Astrocyte (in vitro differentiated cells and primary cell): ENCODE measurements at regions not wholly inside any gene's neighbourhood (a gene's known extent, or its start where the extent isn't known, plus 50 kb on each side); places are given as distances from the start of the nearest gene placed in this dataset.

Source experiments
- DNase-seq: peaks from one replicate; pipeline ENCODE4 v3.0.0-alpha.2; 2010; ENCODE audit warnings: low read depth
- FAIRE-seq: peaks from 2 replicates; lab custom pipeline; 2011; peaks lifted over from hg19 to GRCh38; lab: Jason Lieb, UNC
- H2AFZ ChIP-seq: 2 replicates; pipeline ENCODE4 v1.6.0; 2012; ENCODE audit warnings: low read depth, low read length, inconsistent platforms
- H3K27ac ChIP-seq: 2 replicates; pipeline ENCODE4 v1.5.1; 2011; ENCODE audit warnings: low read depth, low read length, inconsistent platforms
- H3K27me3 ChIP-seq: 2 replicates; pipeline ENCODE4 v1.6.0; 2011; ENCODE audit warnings: low read length, inconsistent platforms; ENCODE audit not compliant: insufficient read depth
- H3K36me3 ChIP-seq: 2 replicates; pipeline ENCODE4 v1.5.1; 2011; ENCODE audit warnings: low read length, inconsistent platforms; ENCODE audit not compliant: insufficient read depth
- H3K4me1 ChIP-seq: 2 replicates; pipeline ENCODE4 v1.5.1; 2011; ENCODE audit warnings: low read length, inconsistent platforms; ENCODE audit not compliant: insufficient read depth
- H3K4me2 ChIP-seq: 2 replicates; pipeline ENCODE4 v1.6.0; 2012; ENCODE audit warnings: low read length, inconsistent platforms
- H3K4me3 ChIP-seq: 2 replicates; pipeline ENCODE4 v1.5.1; 2011; ENCODE audit warnings: low read depth, mild to moderate bottlenecking, low read length, inconsistent platforms; ENCODE audit not compliant: insufficient read depth
- H3K79me2 ChIP-seq: 2 replicates; pipeline ENCODE4 v1.6.0; 2012; ENCODE audit warnings: mild to moderate bottlenecking, low read length, inconsistent platforms; ENCODE audit not compliant: insufficient read depth
- H3K9ac ChIP-seq: 2 replicates; pipeline ENCODE4 v1.6.0; 2012; ENCODE audit warnings: mild to moderate bottlenecking, low read length, inconsistent platforms
- H3K9me3 ChIP-seq: 2 replicates; pipeline ENCODE4 v1.5.1; 2012; ENCODE audit warnings: low read depth, mild to moderate bottlenecking, low read length, inconsistent platforms; ENCODE audit not compliant: insufficient read depth
- H4K20me1 ChIP-seq: 2 replicates; pipeline ENCODE4 v1.6.0; 2012; ENCODE audit warnings: low read length, inconsistent platforms; ENCODE audit not compliant: insufficient read depth
- H3K27ac Mint-ChIP-seq: one replicate; pipeline ENCODE4 v1.8.0; 2021; ENCODE audit warnings: mild to moderate bottlenecking, mixed read lengths; ENCODE audit not compliant: unreplicated experiment
- H3K27me3 Mint-ChIP-seq: one replicate; pipeline ENCODE4 v1.8.0; 2021; ENCODE audit warnings: low read depth, mixed read lengths; ENCODE audit not compliant: unreplicated experiment
- H3K36me3 Mint-ChIP-seq: one replicate; pipeline ENCODE4 v1.8.0; 2021; ENCODE audit warnings: low read depth, mixed read lengths; ENCODE audit not compliant: unreplicated experiment
- H3K4me1 Mint-ChIP-seq: one replicate; pipeline ENCODE4 v1.8.0; 2021; ENCODE audit warnings: low read depth, mixed read lengths; ENCODE audit not compliant: unreplicated experiment
- H3K4me3 Mint-ChIP-seq: one replicate; pipeline ENCODE4 v1.8.0; 2021; ENCODE audit warnings: mild to moderate bottlenecking, moderate library complexity, mixed read lengths; ENCODE audit not compliant: unreplicated experiment
- H3K9me3 Mint-ChIP-seq: one replicate; pipeline ENCODE4 v1.8.0; 2021; ENCODE audit warnings: mild to moderate bottlenecking, mixed read lengths; ENCODE audit not compliant: unreplicated experiment
- EZH2 ChIP-seq: IDR thresholded peaks from 2 replicates; pipeline ENCODE4 v1.6.1; 2012; ENCODE audit warnings: mild to moderate bottlenecking, low read length, inconsistent platforms; ENCODE audit not compliant: insufficient read depth
- TF ChIP-seq, protein P1 (sequence below): IDR thresholded peaks from 2 replicates; pipeline ENCODE4 v1.5.1; 2011; ENCODE audit warnings: low read depth, mild to moderate bottlenecking, inconsistent platforms, low read length, moderate library complexity; ENCODE audit not compliant: insufficient read depth

GRCh38 chr17:77872714-77873499 is 85.6 kb upstream of the TNRC6C start:
- no peak overlapping the region for H3K4me3 Mint-ChIP-seq
- no peak overlapping the region for H3K9ac ChIP-seq
- H3K79me2 ChIP-seq: no peaks in the 10 kb centered on the region
- FAIRE-seq (no peak), DNase-seq (no peak)
- H3K4me2 ChIP-seq: no peak overlapping the region
- H3K4me1 Mint-ChIP-seq: peaks cover 13% of the 10 kb centered on the region
- peaks cover 40% of the 10 kb centered on the region for H3K27me3 ChIP-seq
- H3K27ac ChIP-seq: no peak overlapping the region
- H3K9me3 ChIP-seq: peaks cover 22% of the 10 kb centered on the region
- peaks cover 4% of the 10 kb centered on the region for H4K20me1 ChIP-seq
- no peaks in the 10 kb centered on the region for H3K36me3 ChIP-seq
- no peak overlapping the region for H3K4me3 ChIP-seq
- H3K4me1 ChIP-seq: peaks cover 15% of the 10 kb centered on the region
- TF ChIP-seq, protein P1, sequence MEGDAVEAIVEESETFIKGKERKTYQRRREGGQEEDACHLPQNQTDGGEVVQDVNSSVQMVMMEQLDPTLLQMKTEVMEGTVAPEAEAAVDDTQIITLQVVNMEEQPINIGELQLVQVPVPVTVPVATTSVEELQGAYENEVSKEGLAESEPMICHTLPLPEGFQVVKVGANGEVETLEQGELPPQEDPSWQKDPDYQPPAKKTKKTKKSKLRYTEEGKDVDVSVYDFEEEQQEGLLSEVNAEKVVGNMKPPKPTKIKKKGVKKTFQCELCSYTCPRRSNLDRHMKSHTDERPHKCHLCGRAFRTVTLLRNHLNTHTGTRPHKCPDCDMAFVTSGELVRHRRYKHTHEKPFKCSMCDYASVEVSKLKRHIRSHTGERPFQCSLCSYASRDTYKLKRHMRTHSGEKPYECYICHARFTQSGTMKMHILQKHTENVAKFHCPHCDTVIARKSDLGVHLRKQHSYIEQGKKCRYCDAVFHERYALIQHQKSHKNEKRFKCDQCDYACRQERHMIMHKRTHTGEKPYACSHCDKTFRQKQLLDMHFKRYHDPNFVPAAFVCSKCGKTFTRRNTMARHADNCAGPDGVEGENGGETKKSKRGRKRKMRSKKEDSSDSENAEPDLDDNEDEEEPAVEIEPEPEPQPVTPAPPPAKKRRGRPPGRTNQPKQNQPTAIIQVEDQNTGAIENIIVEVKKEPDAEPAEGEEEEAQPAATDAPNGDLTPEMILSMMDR: no peak
- no peak for TF ChIP-seq EZH2
- peaks cover 3% of the 10 kb centered on the region for H3K36me3 Mint-ChIP-seq
- H3K27ac Mint-ChIP-seq: no peak overlapping the region
- peaks cover 18% of the 10 kb centered on the region for H3K9me3 Mint-ChIP-seq
- H2AFZ ChIP-seq: no peak overlapping the region
- peaks cover 63% of the 10 kb centered on the region for H3K27me3 Mint-ChIP-seq

GRCh38 chr17:77873500-77874302 is 84.8 kb upstream of the TNRC6C start:
- Histone ChIP-seq H2AFZ (no peak overlapping the region), H3K79me2 (no peaks in the 10 kb centered on the region), H3K27me3 (peaks cover 46% of the 10 kb centered on the region), H4K20me1 (peaks cover 4% of the 10 kb centered on the region), H3K9ac (no peak overlapping the region), H3K4me1 (peaks cover 15% of the 10 kb centered on the region), H3K9me3 (peaks cover 22% of the 10 kb centered on the region), H3K4me3 (no peak overlapping the region), H3K36me3 (no peaks in the 10 kb centered on the region), H3K27ac (no peak overlapping the region), H3K4me2 (no peak overlapping the region)
- Mint-ChIP-seq H3K27ac (no peak overlapping the region), H3K4me3 (no peak overlapping the region), H3K4me1 (peaks cover 13% of the 10 kb centered on the region), H3K9me3 (peaks cover 18% of the 10 kb centered on the region), H3K27me3 (peaks cover 63% of the 10 kb centered on the region), H3K36me3 (peaks cover 3% of the 10 kb centered on the region)
- no peak for DNase-seq
- TF ChIP-seq EZH2: no peak
- TF ChIP-seq, protein P1: no peak
- FAIRE-seq: no peak
